A673 (cell line): ENCODE measurements at regions not wholly inside any gene's neighbourhood (a gene's known extent, or its start where the extent isn't known, plus 50 kb on each side); places are given as distances from the start of the nearest gene placed in this dataset.

Source experiments
- BruUV-seq: library from RNA; stranded (reverse); fragments of 400-500 nt; replicated peaks from 2 replicates; lab custom pipeline; 2021; lab: Mats Ljungman, UMichigan
- CTCF ChIA-PET: fragments of 300-600 bp; sonication (Branson Sonifier 250); formaldehyde crosslinking; loops from one replicate; lab custom pipeline; 2022; ENCODE audit warnings: antibody characterized with exemption; lab: Charles Lee
- POLR2A ChIA-PET: fragments of 300-600 bp; sonication (Branson Sonifier 250); formaldehyde crosslinking; loops from one replicate; lab custom pipeline; 2022; ENCODE audit warnings: antibody characterized with exemption; ENCODE audit not compliant: low non-redundant PET; lab: Charles Lee
- DNase-seq: peaks from one replicate; pipeline ENCODE4 v3.0.0-alpha.2; 2015; ENCODE audit warnings: low spot score
- H3K27ac ChIP-seq: fragments of 200-600 bp; sonication (generic); 2 replicates; pipeline ENCODE4 v1.5.1; 2016; ENCODE audit warnings: mixed run types, low read depth, mild to moderate bottlenecking, mixed read lengths, antibody characterized with exemption, low read length; ENCODE audit not compliant: poor library complexity, severe bottlenecking
- H3K27me3 ChIP-seq: fragments of 200-600 bp; sonication (generic); replicated peaks from 2 replicates; pipeline ENCODE4 v1.6.1; 2017; ENCODE audit warnings: mixed run types, low read depth, mild to moderate bottlenecking, mixed read lengths, antibody characterized with exemption, low read length; ENCODE audit not compliant: insufficient read depth, poor library complexity
- H3K36me3 ChIP-seq: fragments of 200-600 bp; sonication (generic); 2 replicates; pipeline ENCODE4 v1.6.1; 2016; ENCODE audit warnings: mixed run types, mild to moderate bottlenecking, mixed read lengths, antibody characterized with exemption, low read length; ENCODE audit not compliant: insufficient read depth, poor library complexity, severe bottlenecking
- H3K4me1 ChIP-seq: fragments of 200-600 bp; sonication (generic); 2 replicates; pipeline ENCODE4 v1.6.1; 2017; ENCODE audit warnings: mixed run types, mild to moderate bottlenecking, mixed read lengths, antibody characterized with exemption, low read length; ENCODE audit not compliant: insufficient read depth, poor library complexity, severe bottlenecking
- H3K4me3 ChIP-seq: fragments of 200-600 bp; sonication (generic); 2 replicates; pipeline ENCODE4 v1.5.1; 2016; ENCODE audit warnings: low read depth, mixed run types, mild to moderate bottlenecking, mixed read lengths, low read length; ENCODE audit not compliant: poor library complexity, severe bottlenecking
- H3K9me3 ChIP-seq: fragments of 200-600 bp; sonication (generic); 2 replicates; pipeline ENCODE4 v1.6.1; 2016; ENCODE audit warnings: mixed run types, low read depth, mild to moderate bottlenecking, mixed read lengths, antibody characterized with exemption, low read length; ENCODE audit not compliant: poor library complexity, severe bottlenecking
- CTCF ChIP-seq: fragments of 300-800, 200-600 bp; sonication (generic); conservative IDR thresholded peaks from 2 replicates; pipeline ENCODE4 v1.5.1; 2017; ENCODE audit warnings: low read depth, mild to moderate bottlenecking, antibody characterized with exemption, low read length, moderate library complexity, mixed read lengths
- EZH2 ChIP-seq: fragments of 200-600 bp; sonication (generic); IDR thresholded peaks from 2 replicates; pipeline ENCODE4 v1.6.1; 2017; ENCODE audit warnings: borderline replicate concordance, low read depth, mild to moderate bottlenecking, mixed read lengths, antibody characterized with exemption, low read length; ENCODE audit not compliant: poor library complexity, severe bottlenecking
- intact Hi-C: fragments of 100-400 bp; cut with micrococcal nuclease; formaldehyde crosslinking; loops from one replicate; pipeline ENCODE4 v1.10.0; 2022; ENCODE audit not compliant: unreplicated experiment

GRCh38 chr13:105608104-105608503, 927.4 kb downstream of the EFNB2 start:
- Histone ChIP-seq H3K36me3 (no peaks in the 10 kb centered on the region), H3K4me1 (no peaks in the 10 kb centered on the region), H3K27me3 (no peaks in the 10 kb centered on the region), H3K27ac (no peak overlapping the region), H3K9me3 (no peaks in the 10 kb centered on the region), H3K4me3 (no peak overlapping the region)
- no TSS peak for BruUV-seq
- POLR2A ChIA-PET, result no interaction called here
- no peak for TF ChIP-seq EZH2
- no peak for TF ChIP-seq CTCF
- intact Hi-C loops, result no loop called here
- CTCF ChIA-PET, result no interaction called here
- no peak for DNase-seq

GRCh38 chr13:105607426-105607825, 928.0 kb downstream of the EFNB2 start:
- no peak overlapping the region for H3K27ac ChIP-seq
- H3K27me3 ChIP-seq, result no peaks in the 10 kb centered on the region
- TF ChIP-seq EZH2 (no peak), CTCF (no peak)
- H3K4me1 ChIP-seq, result no peaks in the 10 kb centered on the region
- H3K9me3 ChIP-seq, result no peaks in the 10 kb centered on the region
- no peak for DNase-seq
- ChIA-PET CTCF (no interaction called here), POLR2A (no interaction called here)
- H3K4me3 ChIP-seq, result no peak overlapping the region
- BruUV-seq, result no TSS peak
- no peaks in the 10 kb centered on the region for H3K36me3 ChIP-seq
- intact Hi-C loops, result no loop called here

GRCh38 chr13:105607016-105607415, 928.4 kb downstream of the EFNB2 start:
- Histone ChIP-seq H3K4me3 (no peak overlapping the region), H3K27me3 (no peaks in the 10 kb centered on the region), H3K9me3 (no peaks in the 10 kb centered on the region), H3K36me3 (no peaks in the 10 kb centered on the region), H3K4me1 (no peaks in the 10 kb centered on the region), H3K27ac (no peak overlapping the region)
- POLR2A ChIA-PET, result no interaction called here
- TF ChIP-seq EZH2 (no peak), CTCF (no peak)
- intact Hi-C loops, result no loop called here
- CTCF ChIA-PET, result no interaction called here
- BruUV-seq, result no TSS peak
- no peak for DNase-seq
